Tibial nerve (tissue), 4 donors: ENCODE measurements at regions not wholly inside any gene's neighbourhood (a gene's known extent, or its start where the extent isn't known, plus 50 kb on each side); places are given as distances from the start of the nearest gene placed in this dataset.
"Not testable (repeated sequence)": the region's sequence is repeated elsewhere in the genome, so short reads cannot be mapped to it uniquely, and the experiment has no call there.

Source experiments
- EP300 ChIP-seq, 2 donors: sonication (generic); formaldehyde crosslinking; IDR thresholded peaks; one replicate each; pipeline ENCODE4 v1.6.1; 2017; ENCODE audit warnings: antibody characterized with exemption in 2 of 2, mild to moderate bottlenecking in 1 of 2
- POLR2A ChIP-seq, 2 donors: fragments of 450-650 bp; IDR thresholded peaks; one replicate each; pipeline ENCODE4 v1.6.1; 2017; ENCODE audit warnings: antibody characterized with exemption in 2 of 2, mild to moderate bottlenecking in 2 of 2, moderate library complexity in 2 of 2
- TF ChIP-seq, protein P1 (sequence below), 5 experiments: fragments of 200-600 bp in 3 of 5; fragments of 450-650 bp in 2 of 5; sonication (generic) in 3 of 5; IDR thresholded peaks; one replicate each; pipeline ENCODE4 v1.5.1; 2016 to 2019; ENCODE audit warnings: antibody characterized with exemption in 5 of 5, mild to moderate bottlenecking in 3 of 5, moderate library complexity in 2 of 5

DNA sequence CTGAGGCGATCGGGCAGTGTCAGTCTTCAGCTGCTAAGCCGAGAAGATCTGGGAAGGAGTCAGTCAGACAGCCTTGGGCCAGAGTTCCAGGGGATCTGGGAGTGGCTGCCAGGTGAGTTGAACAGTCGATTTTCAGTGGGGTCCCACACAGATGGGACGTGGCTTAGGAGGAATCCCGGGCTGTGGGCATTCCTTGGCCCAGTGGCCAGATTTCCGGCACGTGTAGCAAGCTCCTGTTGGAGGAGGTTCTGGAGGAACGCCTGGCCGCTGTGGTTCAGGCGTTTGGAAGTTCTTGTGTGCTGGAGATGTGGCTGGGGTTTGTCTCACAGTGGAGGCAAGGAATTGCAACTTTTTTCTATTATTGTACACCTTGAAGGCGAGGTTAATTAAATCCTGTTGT, 269.4 kb upstream of the SLC16A7 start:
- TF ChIP-seq, protein P1, sequence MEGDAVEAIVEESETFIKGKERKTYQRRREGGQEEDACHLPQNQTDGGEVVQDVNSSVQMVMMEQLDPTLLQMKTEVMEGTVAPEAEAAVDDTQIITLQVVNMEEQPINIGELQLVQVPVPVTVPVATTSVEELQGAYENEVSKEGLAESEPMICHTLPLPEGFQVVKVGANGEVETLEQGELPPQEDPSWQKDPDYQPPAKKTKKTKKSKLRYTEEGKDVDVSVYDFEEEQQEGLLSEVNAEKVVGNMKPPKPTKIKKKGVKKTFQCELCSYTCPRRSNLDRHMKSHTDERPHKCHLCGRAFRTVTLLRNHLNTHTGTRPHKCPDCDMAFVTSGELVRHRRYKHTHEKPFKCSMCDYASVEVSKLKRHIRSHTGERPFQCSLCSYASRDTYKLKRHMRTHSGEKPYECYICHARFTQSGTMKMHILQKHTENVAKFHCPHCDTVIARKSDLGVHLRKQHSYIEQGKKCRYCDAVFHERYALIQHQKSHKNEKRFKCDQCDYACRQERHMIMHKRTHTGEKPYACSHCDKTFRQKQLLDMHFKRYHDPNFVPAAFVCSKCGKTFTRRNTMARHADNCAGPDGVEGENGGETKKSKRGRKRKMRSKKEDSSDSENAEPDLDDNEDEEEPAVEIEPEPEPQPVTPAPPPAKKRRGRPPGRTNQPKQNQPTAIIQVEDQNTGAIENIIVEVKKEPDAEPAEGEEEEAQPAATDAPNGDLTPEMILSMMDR (IDR thresholded peaks at IDR 0.05), result not testable (repeated sequence)
- TF ChIP-seq EP300, POLR2A (IDR thresholded peaks at IDR 0.05): not testable (repeated sequence)
